ENCODE measurements at regions not wholly inside any gene's neighbourhood (a gene's known extent, or its start where the extent isn't known, plus 50 kb on each side); places are given as distances from the start of the nearest gene placed in this dataset.
"Not testable (repeated sequence)": the region's sequence is repeated elsewhere in the genome, so short reads cannot be mapped to it uniquely, and the experiment has no call there.

DNA sequence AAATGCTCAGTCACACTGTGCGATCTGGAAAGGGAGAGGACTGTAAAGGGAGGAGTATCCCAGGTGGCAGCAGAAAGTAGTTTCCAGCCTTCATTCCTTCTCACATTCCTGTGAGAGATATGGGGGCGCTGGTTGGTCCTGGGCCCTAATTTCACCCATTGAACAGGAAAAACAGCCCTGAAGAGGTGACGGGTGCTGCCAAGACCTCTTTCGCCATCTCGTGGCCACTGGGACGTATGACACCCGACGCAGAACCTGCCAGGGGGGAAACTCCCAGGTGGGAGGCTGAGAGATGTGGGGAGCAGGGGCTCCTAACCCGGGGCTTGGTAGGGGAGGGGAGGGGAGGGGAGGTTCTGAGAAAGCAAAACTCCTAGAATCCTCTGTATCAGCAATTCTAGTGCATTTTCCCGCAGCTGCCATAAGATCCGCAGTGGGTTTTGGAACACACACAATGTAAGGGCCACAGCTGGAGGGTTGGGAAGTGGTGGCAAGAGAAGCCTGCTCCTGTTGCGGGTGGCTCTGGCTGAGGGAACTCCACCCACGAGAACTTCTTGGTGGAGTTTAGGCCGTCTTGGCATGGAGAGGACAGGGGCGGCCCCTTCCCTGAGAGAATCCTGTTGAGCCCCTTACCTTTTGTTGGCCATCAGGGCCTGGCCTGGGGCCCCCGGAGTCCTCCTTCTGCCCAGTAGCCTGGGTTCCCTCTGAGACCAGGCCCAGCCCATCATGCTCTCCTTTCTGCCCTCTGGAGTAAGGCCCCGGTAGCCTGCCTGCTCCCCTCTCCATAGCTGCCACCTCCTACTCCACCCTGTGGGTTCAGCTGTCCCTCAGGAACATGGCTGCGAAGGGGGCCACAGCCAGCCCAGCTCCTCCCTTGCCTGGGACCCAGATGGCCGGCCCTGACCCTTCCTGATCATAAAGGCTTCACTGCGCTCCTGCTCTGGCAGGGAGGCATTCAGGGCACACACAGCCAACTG is 134.1 kb downstream of the OR13H1 start:
- H3K4me3 ChIP-seq, result no peak overlapping the region
- TF ChIP-seq, protein P1, sequence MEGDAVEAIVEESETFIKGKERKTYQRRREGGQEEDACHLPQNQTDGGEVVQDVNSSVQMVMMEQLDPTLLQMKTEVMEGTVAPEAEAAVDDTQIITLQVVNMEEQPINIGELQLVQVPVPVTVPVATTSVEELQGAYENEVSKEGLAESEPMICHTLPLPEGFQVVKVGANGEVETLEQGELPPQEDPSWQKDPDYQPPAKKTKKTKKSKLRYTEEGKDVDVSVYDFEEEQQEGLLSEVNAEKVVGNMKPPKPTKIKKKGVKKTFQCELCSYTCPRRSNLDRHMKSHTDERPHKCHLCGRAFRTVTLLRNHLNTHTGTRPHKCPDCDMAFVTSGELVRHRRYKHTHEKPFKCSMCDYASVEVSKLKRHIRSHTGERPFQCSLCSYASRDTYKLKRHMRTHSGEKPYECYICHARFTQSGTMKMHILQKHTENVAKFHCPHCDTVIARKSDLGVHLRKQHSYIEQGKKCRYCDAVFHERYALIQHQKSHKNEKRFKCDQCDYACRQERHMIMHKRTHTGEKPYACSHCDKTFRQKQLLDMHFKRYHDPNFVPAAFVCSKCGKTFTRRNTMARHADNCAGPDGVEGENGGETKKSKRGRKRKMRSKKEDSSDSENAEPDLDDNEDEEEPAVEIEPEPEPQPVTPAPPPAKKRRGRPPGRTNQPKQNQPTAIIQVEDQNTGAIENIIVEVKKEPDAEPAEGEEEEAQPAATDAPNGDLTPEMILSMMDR (IDR thresholded peaks at IDR 0.05), result peak; percentile 47
- H3K27me3 ChIP-seq (ENCODE audit: insufficient read depth in 3 of 3, low read length in 2 of 3), result no peaks in the 10 kb centered on the region
- H3K27ac ChIP-seq, result no peak overlapping the region
- no peaks in the 10 kb centered on the region for H3K36me3 ChIP-seq (ENCODE audit: insufficient read depth in 1 of 2, low read depth in 1 of 2)
- WGBS, 3 donors, result 35 to 44% (median 39%) methylated on average over 17 to 20 of the region's 20 CpGs
- ATAC-seq, result peak in 2 of 4 donors; percentile 42 to 48
- H3K4me1 ChIP-seq, result no peaks in the 10 kb centered on the region
- intact Hi-C loops (cut with DNase I), result no loop called here
- DNase-seq, result peak in 1 of 2 donors; percentile 21
- no peaks in the 10 kb centered on the region for H3K9me3 ChIP-seq

DNA sequence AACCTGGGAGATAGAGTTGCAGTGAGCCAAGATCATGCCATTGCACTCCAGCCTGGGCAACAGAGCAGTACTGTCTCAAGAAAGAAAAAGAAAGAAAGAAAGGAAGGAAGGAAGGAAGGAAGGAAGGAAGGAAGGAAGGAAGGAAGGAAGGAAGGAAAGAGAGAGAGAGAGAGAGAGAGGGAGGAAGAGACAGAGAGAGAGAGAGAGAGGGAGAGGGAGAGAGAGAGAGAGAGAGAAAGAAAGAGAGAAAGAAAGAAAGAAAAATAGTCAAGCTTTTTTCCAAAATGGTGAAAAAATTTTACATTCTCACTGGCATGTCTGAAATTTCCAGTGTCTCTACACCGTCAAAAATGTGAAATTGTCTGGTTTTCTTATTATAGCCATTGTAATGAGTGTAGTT is 138.9 kb downstream of the OR13H1 start:
- intact Hi-C loops (cut with DNase I); H3K4me3 ChIP-seq; H3K9me3 ChIP-seq; H3K4me1 ChIP-seq; DNase-seq; H3K36me3 ChIP-seq (ENCODE audit: insufficient read depth in 1 of 2, low read depth in 1 of 2); H3K27ac ChIP-seq; ATAC-seq: not testable (repeated sequence)
- H3K27me3 ChIP-seq (ENCODE audit: insufficient read depth in 3 of 3, low read length in 2 of 3), result peaks cover 0 to 20% (median 0%) of the 10 kb centered on the region in 3 donors
- 57 to 86% (median 79%) methylated on average over 1 of the region's 1 CpG for WGBS, 3 donors

DNA sequence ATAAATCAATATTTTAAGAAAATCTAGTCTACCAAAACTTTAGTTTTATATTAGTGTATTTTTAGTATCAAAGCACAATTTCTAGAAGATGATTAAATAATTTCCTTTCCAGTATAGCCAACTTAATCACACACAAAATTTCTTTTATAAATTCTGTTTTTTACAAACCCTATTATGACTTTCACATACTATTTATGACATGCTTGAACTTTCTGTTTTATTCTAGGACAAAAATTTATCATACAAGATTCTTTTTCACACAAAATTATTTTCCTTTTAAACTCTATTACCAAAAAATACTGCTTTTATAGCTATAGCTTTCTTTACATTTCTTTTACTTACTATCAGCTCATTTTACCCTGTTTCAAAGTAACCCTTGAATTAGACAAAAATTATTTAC is 149.5 kb downstream of the OR13H1 start:
- intact Hi-C loops (cut with DNase I), result no loop called here
- DNase-seq (no peak), ATAC-seq (no peak)
- no peaks in the 10 kb centered on the region for H3K9me3 ChIP-seq
- no peak overlapping the region for H3K4me3 ChIP-seq
- H3K36me3 ChIP-seq (ENCODE audit: insufficient read depth in 1 of 2, low read depth in 1 of 2), result no peaks in the 10 kb centered on the region
- peaks cover 0 to 3% (median 0%) of the 10 kb centered on the region in 3 donors for H3K27me3 ChIP-seq (ENCODE audit: insufficient read depth in 3 of 3, low read length in 2 of 3)
- no peak overlapping the region for H3K27ac ChIP-seq
- TF ChIP-seq, protein P1 (IDR thresholded peaks at IDR 0.05), result no peak
- H3K4me1 ChIP-seq, result no peaks in the 10 kb centered on the region

DNA sequence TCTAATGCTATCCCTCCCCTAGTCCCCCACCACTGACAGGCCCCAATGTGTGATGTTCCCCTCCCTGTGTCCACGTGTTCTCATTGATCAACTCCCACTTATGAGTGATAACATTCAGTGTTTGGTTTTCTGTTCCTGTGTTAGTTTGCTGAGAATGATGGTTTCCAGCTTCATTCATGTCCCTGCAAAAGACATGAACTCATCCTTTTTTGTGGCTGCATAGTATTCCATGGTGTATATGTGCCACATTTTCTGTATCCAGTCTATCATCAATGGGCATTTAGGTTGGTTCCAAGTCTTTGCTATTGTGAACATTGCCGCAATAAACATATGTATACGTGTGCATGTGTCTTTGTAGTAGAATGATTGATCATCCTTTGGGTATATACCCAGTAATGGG is 153.1 kb downstream of the OR13H1 start:
- intact Hi-C loops (cut with DNase I); H3K4me3 ChIP-seq; H3K27ac ChIP-seq; H3K4me1 ChIP-seq; H3K36me3 ChIP-seq (ENCODE audit: insufficient read depth in 1 of 2, low read depth in 1 of 2); ATAC-seq; H3K9me3 ChIP-seq; DNase-seq; H3K27me3 ChIP-seq (ENCODE audit: insufficient read depth in 3 of 3, low read length in 2 of 3): not testable (repeated sequence)
- 93 to 100% (median 93%) methylated on average over 3 of the region's 3 CpGs for WGBS, 3 donors

- Histone ChIP-seq H3K9me3 (no peaks in the 10 kb centered on the region), H3K27ac (peak overlapping the region; percentile 53), H3K36me3 (ENCODE audit: insufficient read depth in 1 of 2, low read depth in 1 of 2) (no peaks in the 10 kb centered on the region), H3K27me3 (ENCODE audit: insufficient read depth in 3 of 3, low read length in 2 of 3) (no peaks in the 10 kb centered on the region), H3K4me1 (no peaks in the 10 kb centered on the region), H3K4me3 (peak overlapping the region; percentile 68)
- TF ChIP-seq, protein P1 (IDR thresholded peaks at IDR 0.05), result no peak
- WGBS, 3 donors, result 41 to 65% (median 63%) methylated on average over 6 of the region's 6 CpGs
- intact Hi-C loops (cut with DNase I), result no loop called here
- ATAC-seq, result peak in 2 of 4 donors; percentile 28 to 46
- DNase-seq, result no peak
These were observed 159.8 kb downstream of the OR13H1 start for GRCh38 chrX:131703646-131704045.
